KMS-11 (cell line): ENCODE measurements at regions not wholly inside any gene's neighbourhood (a gene's known extent, or its start where the extent isn't known, plus 50 kb on each side); places are given as distances from the start of the nearest gene placed in this dataset.
"Not testable (repeated sequence)": the region's sequence is repeated elsewhere in the genome, so short reads cannot be mapped to it uniquely, and the experiment has no call there.

Source experiments
- H2AFZ ChIP-seq: fragments of 200-600 bp; sonication (generic); 2 replicates; pipeline ENCODE4 v1.6.1; 2016; ENCODE audit warnings: antibody characterized with exemption, mixed run types, low read depth
- H3K27ac ChIP-seq: fragments of 200-600 bp; sonication (generic); 2 replicates; pipeline ENCODE4 v1.6.1; 2016; ENCODE audit warnings: mild to moderate bottlenecking, mixed run types
- H3K27me3 ChIP-seq: fragments of 200-600 bp; sonication (generic); 2 replicates; pipeline ENCODE4 v1.6.1; 2017; ENCODE audit warnings: mild to moderate bottlenecking, low read depth, mixed run types, moderate library complexity; ENCODE audit not compliant: insufficient read depth
- H3K36me3 ChIP-seq: fragments of 200-600 bp; sonication (generic); 2 replicates; pipeline ENCODE4 v1.6.1; 2017; ENCODE audit warnings: mild to moderate bottlenecking, mixed run types; ENCODE audit not compliant: insufficient read depth
- H3K4me1 ChIP-seq: fragments of 200-600 bp; sonication (generic); 2 replicates; pipeline ENCODE4 v1.6.1; 2016; ENCODE audit warnings: mild to moderate bottlenecking, low read depth, mixed run types; ENCODE audit not compliant: poor library complexity, severe bottlenecking
- H3K4me2 ChIP-seq: fragments of 200-600 bp; sonication (generic); 2 replicates; pipeline ENCODE4 v1.7.0; 2016; ENCODE audit warnings: mild to moderate bottlenecking, mixed run types
- H3K4me3 ChIP-seq: fragments of 200-600 bp; sonication (generic); IDR thresholded peaks from 2 replicates; pipeline ENCODE4 v1.6.1; 2017; ENCODE audit warnings: low read depth, low read length, mixed read lengths; ENCODE audit not compliant: insufficient read depth
- H3K79me2 ChIP-seq: fragments of 200-600 bp; sonication (generic); 2 replicates; pipeline ENCODE4 v1.6.1; 2016; ENCODE audit warnings: low read depth, mixed run types; ENCODE audit not compliant: insufficient read depth
- H3K9ac ChIP-seq: fragments of 200-600 bp; sonication (generic); 2 replicates; pipeline ENCODE4 v1.6.1; 2016; ENCODE audit warnings: mild to moderate bottlenecking, mixed run types
- H4K20me1 ChIP-seq: fragments of 200-600 bp; sonication (generic); 2 replicates; pipeline ENCODE4 v1.6.1; 2016; ENCODE audit warnings: mild to moderate bottlenecking, mixed run types; ENCODE audit not compliant: insufficient read depth
- TF ChIP-seq, protein P1 (sequence below): fragments of 200-600 bp; sonication (generic); conservative IDR thresholded peaks from 2 replicates; pipeline ENCODE4 v1.6.1; 2017; ENCODE audit warnings: low read depth, mild to moderate bottlenecking, antibody characterized with exemption, low read length, moderate library complexity, mixed read lengths

- Histone ChIP-seq H4K20me1 (no peaks in the 10 kb centered on the region), H3K36me3 (no peaks in the 10 kb centered on the region), H3K9ac (no peak overlapping the region)
Measured at GRCh38 chr5:60455589-60455988, 244.4 kb downstream of the DEPDC1B start.

DNA sequence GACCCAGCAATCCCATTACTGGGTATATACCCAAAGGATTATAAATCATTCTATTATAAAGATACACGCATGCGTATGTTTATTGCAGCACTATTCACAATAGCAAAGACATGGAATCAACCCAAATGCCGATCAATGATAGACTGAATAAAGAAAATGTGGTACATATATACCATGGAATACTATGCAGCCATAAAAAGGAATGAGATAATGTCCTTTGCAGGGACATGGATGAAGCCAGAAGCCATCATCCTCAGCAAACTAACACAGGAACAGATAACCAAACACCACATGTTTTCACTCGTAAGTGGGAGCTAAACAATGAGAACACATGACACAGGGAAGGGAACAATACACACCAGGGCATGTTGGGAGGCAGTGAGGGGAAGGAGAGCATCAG lies 245.7 kb downstream of the DEPDC1B start:
- H2AFZ ChIP-seq, H3K27me3 ChIP-seq, H4K20me1 ChIP-seq, H3K36me3 ChIP-seq, H3K9ac ChIP-seq, H3K4me1 ChIP-seq, H3K79me2 ChIP-seq, H3K27ac ChIP-seq, H3K4me2 ChIP-seq, H3K4me3 ChIP-seq: not testable (repeated sequence)

More at GRCh38 chr5:60455589-60455988, 244.4 kb downstream of the DEPDC1B start:
- Histone ChIP-seq H2AFZ (no peak overlapping the region), H3K79me2 (no peaks in the 10 kb centered on the region), H3K27ac (no peak overlapping the region), H3K4me2 (no peak overlapping the region), H3K4me3 (no peak overlapping the region), H3K4me1 (no peaks in the 10 kb centered on the region), H3K27me3 (no peaks in the 10 kb centered on the region)
- TF ChIP-seq, protein P1, sequence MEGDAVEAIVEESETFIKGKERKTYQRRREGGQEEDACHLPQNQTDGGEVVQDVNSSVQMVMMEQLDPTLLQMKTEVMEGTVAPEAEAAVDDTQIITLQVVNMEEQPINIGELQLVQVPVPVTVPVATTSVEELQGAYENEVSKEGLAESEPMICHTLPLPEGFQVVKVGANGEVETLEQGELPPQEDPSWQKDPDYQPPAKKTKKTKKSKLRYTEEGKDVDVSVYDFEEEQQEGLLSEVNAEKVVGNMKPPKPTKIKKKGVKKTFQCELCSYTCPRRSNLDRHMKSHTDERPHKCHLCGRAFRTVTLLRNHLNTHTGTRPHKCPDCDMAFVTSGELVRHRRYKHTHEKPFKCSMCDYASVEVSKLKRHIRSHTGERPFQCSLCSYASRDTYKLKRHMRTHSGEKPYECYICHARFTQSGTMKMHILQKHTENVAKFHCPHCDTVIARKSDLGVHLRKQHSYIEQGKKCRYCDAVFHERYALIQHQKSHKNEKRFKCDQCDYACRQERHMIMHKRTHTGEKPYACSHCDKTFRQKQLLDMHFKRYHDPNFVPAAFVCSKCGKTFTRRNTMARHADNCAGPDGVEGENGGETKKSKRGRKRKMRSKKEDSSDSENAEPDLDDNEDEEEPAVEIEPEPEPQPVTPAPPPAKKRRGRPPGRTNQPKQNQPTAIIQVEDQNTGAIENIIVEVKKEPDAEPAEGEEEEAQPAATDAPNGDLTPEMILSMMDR, result no peak

DNA sequence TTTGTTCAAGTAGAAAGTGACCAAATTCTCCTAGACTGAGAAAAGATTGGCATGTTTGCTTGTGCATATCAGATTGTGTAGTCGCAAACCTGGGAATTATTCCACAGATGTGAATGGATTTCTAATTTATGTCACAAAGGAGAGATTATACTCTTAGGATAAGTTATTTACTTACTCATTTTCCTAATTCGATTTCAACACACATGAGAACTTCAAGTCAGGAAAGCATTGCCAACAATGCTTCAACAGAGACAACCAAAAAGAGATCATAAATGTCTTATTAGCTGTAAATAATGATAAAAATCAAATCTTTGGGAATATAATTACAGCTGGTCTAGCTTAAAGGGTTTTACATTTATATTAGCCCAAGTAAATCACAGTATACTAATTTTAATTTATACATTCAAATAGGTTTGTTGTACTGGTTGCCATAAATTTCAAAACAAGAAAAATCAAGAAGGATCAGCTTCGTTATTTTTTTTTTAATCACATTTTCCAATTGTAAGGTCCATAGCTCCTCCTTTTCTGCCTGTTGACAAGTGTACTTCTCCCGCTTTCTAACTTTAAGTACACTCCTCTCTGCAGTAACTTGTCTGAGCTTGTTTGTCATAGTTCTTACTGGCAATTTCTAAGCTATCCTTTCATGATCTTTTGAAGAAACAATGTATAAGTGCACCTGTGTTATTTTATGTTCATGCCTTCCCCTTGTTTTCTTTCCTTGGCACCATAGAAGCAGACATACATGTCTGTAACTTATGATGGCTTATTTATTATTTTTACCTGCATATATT lies 246.6 kb downstream of the DEPDC1B start:
- no peak overlapping the region for H3K27ac ChIP-seq
- TF ChIP-seq, protein P1, result no peak
- no peaks in the 10 kb centered on the region for H4K20me1 ChIP-seq
- no peak overlapping the region for H3K9ac ChIP-seq
- no peaks in the 10 kb centered on the region for H3K79me2 ChIP-seq
- no peak overlapping the region for H3K4me2 ChIP-seq
- no peaks in the 10 kb centered on the region for H3K27me3 ChIP-seq
- no peak overlapping the region for H2AFZ ChIP-seq
- no peaks in the 10 kb centered on the region for H3K4me1 ChIP-seq
- no peaks in the 10 kb centered on the region for H3K36me3 ChIP-seq
- H3K4me3 ChIP-seq, result no peak overlapping the region

DNA sequence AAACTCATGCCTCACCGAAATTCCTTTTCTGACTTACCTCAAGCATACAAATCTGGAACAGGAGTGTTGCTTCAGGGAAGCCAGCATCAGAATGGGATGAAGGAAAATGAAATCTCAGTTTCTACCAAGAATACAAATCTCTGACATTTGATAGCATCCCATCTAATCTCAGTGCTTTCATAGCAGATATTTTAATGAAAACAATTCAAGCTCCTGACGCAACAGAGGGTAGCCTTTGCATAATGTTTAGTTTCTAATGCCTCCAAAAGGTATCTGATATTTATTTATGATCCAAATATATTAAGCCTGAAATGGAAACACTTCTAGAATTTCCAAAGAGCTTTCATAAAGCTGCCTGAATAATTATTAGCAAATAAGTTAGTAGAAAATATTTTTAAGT lies 251.4 kb downstream of the DEPDC1B start:
- H2AFZ ChIP-seq, result no peak overlapping the region
- H3K4me2 ChIP-seq, result no peak overlapping the region
- H3K79me2 ChIP-seq, result no peaks in the 10 kb centered on the region
- H3K36me3 ChIP-seq, result no peaks in the 10 kb centered on the region
- H3K9ac ChIP-seq, result no peak overlapping the region
- H4K20me1 ChIP-seq, result no peaks in the 10 kb centered on the region
- TF ChIP-seq, protein P1, result no peak
- no peaks in the 10 kb centered on the region for H3K27me3 ChIP-seq
- no peaks in the 10 kb centered on the region for H3K4me1 ChIP-seq
- H3K27ac ChIP-seq, result no peak overlapping the region
- H3K4me3 ChIP-seq, result no peak overlapping the region

GRCh38 chr5:60447488-60447920 lies 252.5 kb downstream of the DEPDC1B start:
- Histone ChIP-seq H3K79me2 (no peaks in the 10 kb centered on the region), H3K27me3 (no peaks in the 10 kb centered on the region), H3K9ac (no peak overlapping the region), H3K4me2 (no peak overlapping the region), H3K4me1 (no peaks in the 10 kb centered on the region), H4K20me1 (no peaks in the 10 kb centered on the region), H3K4me3 (no peak overlapping the region), H3K36me3 (no peaks in the 10 kb centered on the region), H2AFZ (no peak overlapping the region), H3K27ac (no peak overlapping the region)
- TF ChIP-seq, protein P1, result no peak
